Gastrocnemius medialis (tissue), 4 donors: ENCODE measurements at regions not wholly inside any gene's neighbourhood (a gene's known extent, or its start where the extent isn't known, plus 50 kb on each side); places are given as distances from the start of the nearest gene placed in this dataset.

Experiments
- CTCF ChIP-seq, 5 experiments: fragments of 450-650 bp in 3 of 5; fragments of 200-600 bp in 2 of 5; sonication (generic) in 2 of 5; IDR thresholded peaks in 4 of 5; conservative IDR thresholded peaks in 1 of 5; 1 replicate in 4 of 5; 2 replicates in 1 of 5; pipeline ENCODE4 v1.5.1; 2016 to 2019; ENCODE audit warnings: antibody characterized with exemption in 5 of 5, mild to moderate bottlenecking in 3 of 5, moderate library complexity in 3 of 5
- POLR2A ChIP-seq, 2 donors: fragments of 450-650 bp; IDR thresholded peaks; one replicate each; pipeline ENCODE4 v1.6.1; 2017; ENCODE audit warnings: antibody characterized with exemption in 2 of 2, mild to moderate bottlenecking in 2 of 2, moderate library complexity in 2 of 2

DNA sequence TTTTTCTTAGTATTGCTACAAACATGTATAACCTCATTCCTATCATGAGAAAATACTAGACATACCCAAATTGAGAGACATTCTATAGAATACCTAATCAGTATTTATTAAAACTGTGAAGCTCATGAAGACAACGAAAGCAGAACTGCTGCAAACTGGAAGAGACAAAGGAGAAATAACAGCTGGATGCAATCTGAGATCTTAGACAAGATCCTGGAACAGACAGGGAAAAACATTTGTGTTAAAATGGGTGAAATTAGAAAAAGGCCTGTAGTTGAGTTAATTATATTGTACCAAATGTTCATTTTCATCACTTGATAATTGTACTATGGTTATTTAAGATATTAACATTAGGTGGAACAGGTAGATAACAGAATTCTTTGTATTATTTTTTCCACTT lies 392.0 kb downstream of the PLPP3 start:
- TF ChIP-seq POLR2A (IDR thresholded peaks at IDR 0.05), result no peak
- no peak for TF ChIP-seq CTCF (IDR thresholded peaks at IDR 0.05 in 4 of 5, conservative IDR thresholded peaks at IDR 0.05 in 1 of 5)
